Astrocyte of the spinal cord (primary cell): ENCODE measurements at regions not wholly inside any gene's neighbourhood (a gene's known extent, or its start where the extent isn't known, plus 50 kb on each side); places are given as distances from the start of the nearest gene placed in this dataset.

Source experiments
- DNase-seq: peaks from one replicate; pipeline ENCODE4 v3.0.0; 2011; ENCODE audit warnings: low read depth, low spot score
- H3K4me3 ChIP-seq: 2 replicates; pipeline ENCODE4 v1.5.1; 2011; ENCODE audit warnings: low read depth, mild to moderate bottlenecking, low read length, moderate library complexity
- CTCF ChIP-seq: IDR thresholded peaks from 2 replicates; pipeline ENCODE4 v1.5.1; 2012; ENCODE audit warnings: low read depth, mild to moderate bottlenecking, low read length, inconsistent platforms
- in situ Hi-C: cut with HindIII; loops from 2 replicates; pipeline ENCODE4 v1.10.0; 2017; ENCODE audit warnings: low sequenced_read_pairs

GRCh38 chr18:14905350-14905749, 157.4 kb downstream of the ANKRD30B start:
- TF ChIP-seq CTCF = no peak
- no peak overlapping the region for H3K4me3 ChIP-seq
- DNase-seq = no peak
- in situ Hi-C loops = no loop called here

GRCh38 chr18:14905979-14906378, 158.0 kb downstream of the ANKRD30B start:
- no peak overlapping the region for H3K4me3 ChIP-seq
- DNase-seq = no peak
- no peak for TF ChIP-seq CTCF
- in situ Hi-C loops = no loop called here

GRCh38 chr18:14907420-14907819, 159.4 kb downstream of the ANKRD30B start:
- in situ Hi-C loops = no loop called here
- no peak overlapping the region for H3K4me3 ChIP-seq
- no peak for DNase-seq
- TF ChIP-seq CTCF = no peak

GRCh38 chr18:14908541-14908940, 160.6 kb downstream of the ANKRD30B start:
- no peak overlapping the region for H3K4me3 ChIP-seq
- DNase-seq = no peak
- in situ Hi-C loops = no loop called here
- no peak for TF ChIP-seq CTCF

GRCh38 chr18:14912967-14913366, 165.0 kb downstream of the ANKRD30B start:
- in situ Hi-C loops = no loop called here
- DNase-seq = no peak
- H3K4me3 ChIP-seq = no peak overlapping the region
- TF ChIP-seq CTCF = no peak

GRCh38 chr18:14914121-14914520, 166.1 kb downstream of the ANKRD30B start:
- TF ChIP-seq CTCF = no peak
- no peak for DNase-seq
- in situ Hi-C loops = no loop called here
- H3K4me3 ChIP-seq = no peak overlapping the region

GRCh38 chr18:14914771-14915170, 166.8 kb downstream of the ANKRD30B start:
- in situ Hi-C loops = no loop called here
- TF ChIP-seq CTCF = no peak
- no peak for DNase-seq
- H3K4me3 ChIP-seq = no peak overlapping the region
